Kidney epithelial cell (primary cell): ENCODE measurements at regions not wholly inside any gene's neighbourhood (a gene's known extent, or its start where the extent isn't known, plus 50 kb on each side); places are given as distances from the start of the nearest gene placed in this dataset.
A peak's percentile ranks its signal among the peaks of the same experiment; 100 is the strongest.
"Not testable (repeated sequence)": the region's sequence is repeated elsewhere in the genome, so short reads cannot be mapped to it uniquely, and the experiment has no call there.

Source experiments
- DNase-seq: peaks from one replicate; pipeline ENCODE4 v3.0.0-alpha.2; 2010; ENCODE audit warnings: low read depth
- H3K27me3 ChIP-seq: 2 replicates; pipeline ENCODE4 v1.6.0; 2011; ENCODE audit warnings: low read length; ENCODE audit not compliant: control insufficient read depth, insufficient read depth
- H3K36me3 ChIP-seq: 2 replicates; pipeline ENCODE4 v1.5.1; 2011; ENCODE audit warnings: low read length; ENCODE audit not compliant: control insufficient read depth, insufficient read depth
- H3K4me3 ChIP-seq: 2 replicates; pipeline ENCODE4 v1.5.1; 2011; ENCODE audit warnings: low read depth, mild to moderate bottlenecking, control low read depth, low read length
- CTCF ChIP-seq: IDR thresholded peaks from 2 replicates; pipeline ENCODE4 v1.5.1; 2011; ENCODE audit warnings: mild to moderate bottlenecking, moderate library complexity, low read length, control low read depth, inconsistent platforms; ENCODE audit not compliant: insufficient read depth, poor library complexity, severe bottlenecking

GRCh38 chr1:115534106-115534505 is 107.7 kb upstream of the VANGL1 start:
- Histone ChIP-seq H3K4me3 (no peak overlapping the region), H3K27me3 (no peaks in the 10 kb centered on the region), H3K36me3 (no peaks in the 10 kb centered on the region)
- TF ChIP-seq CTCF: no peak
- DNase-seq: peak; percentile 35

DNA sequence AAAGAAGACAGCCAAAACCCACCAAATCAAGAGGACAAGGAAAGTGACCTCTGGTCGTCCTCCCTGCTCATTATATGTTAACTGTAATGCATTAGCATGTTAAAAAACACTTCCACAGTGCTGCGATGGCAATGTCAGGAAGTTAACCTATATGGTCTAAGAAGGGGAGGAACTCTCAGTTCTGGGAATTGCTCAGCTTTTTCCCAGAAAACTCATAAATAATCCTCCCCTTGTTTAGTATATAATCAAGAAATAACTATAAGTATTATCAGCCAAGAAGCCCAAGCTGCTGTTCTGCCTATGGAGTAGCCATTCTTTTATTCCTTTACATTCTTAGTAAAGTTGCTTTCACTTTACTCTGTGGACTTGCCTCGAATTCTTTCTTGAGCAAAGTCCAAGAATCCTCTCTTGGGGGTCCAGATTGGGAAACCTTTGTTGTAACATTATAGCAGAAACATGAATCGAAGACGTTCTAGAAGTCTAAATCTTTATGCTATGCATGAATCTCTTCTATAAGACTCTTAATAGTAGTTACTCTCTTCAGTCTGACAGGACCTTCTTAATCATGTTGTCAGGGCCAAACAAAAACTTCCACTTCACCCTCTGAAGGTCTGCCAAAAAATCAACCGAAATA is 110.0 kb upstream of the VANGL1 start:
- TF ChIP-seq CTCF: no peak
- no peak for DNase-seq
- H3K4me3 ChIP-seq: no peak overlapping the region
- H3K36me3 ChIP-seq: no peaks in the 10 kb centered on the region
- no peaks in the 10 kb centered on the region for H3K27me3 ChIP-seq

GRCh38 chr1:115530407-115530806 is 111.4 kb upstream of the VANGL1 start:
- no peak for DNase-seq
- no peak for TF ChIP-seq CTCF

DNA sequence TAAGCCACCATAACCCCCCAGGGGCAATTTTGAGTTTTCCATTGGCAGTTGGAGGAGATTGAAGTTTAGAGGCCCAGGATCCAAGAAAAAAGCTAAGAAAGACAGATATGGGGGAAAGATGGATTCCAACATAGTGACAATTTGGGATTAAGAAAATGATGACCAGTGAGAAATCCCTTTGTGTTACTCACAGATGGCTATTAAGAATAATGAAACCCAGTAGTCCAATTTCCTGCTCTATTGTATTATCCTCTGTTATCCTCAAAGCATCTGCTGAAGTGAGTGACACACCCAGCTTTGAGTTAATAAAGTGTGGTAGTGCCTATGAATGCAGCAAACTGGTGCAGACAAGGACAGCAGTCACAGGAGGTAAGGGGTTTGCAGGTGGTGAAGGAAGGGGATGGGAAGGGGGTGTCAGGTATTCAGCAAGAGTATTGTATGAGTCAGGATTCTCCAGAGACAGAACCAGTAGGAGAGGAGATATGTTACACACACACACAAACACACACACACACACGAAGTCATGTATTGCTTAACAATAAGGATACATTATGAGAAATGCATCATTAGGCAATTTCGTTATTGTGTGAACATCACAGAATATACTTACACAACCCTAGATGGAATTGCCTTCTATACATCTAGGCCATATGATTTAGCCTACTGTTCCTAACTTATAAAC is 112.4 kb upstream of the VANGL1 start:
- no peak for DNase-seq

More at GRCh38 chr1:115530407-115530806, 111.4 kb upstream of the VANGL1 start:
- Histone ChIP-seq H3K4me3 (no peak overlapping the region), H3K36me3 (no peaks in the 10 kb centered on the region), H3K27me3 (no peaks in the 10 kb centered on the region)

GRCh38 chr1:115528336-115528735 is 113.4 kb upstream of the VANGL1 start:
- not testable (repeated sequence) for DNase-seq, H3K4me3 ChIP-seq, H3K36me3 ChIP-seq, H3K27me3 ChIP-seq

More for the DNA sequence above, 112.4 kb upstream of the VANGL1 start:
- TF ChIP-seq CTCF: no peak
- Histone ChIP-seq H3K36me3 (no peaks in the 10 kb centered on the region), H3K27me3 (no peaks in the 10 kb centered on the region), H3K4me3 (no peak overlapping the region)

- Histone ChIP-seq H3K36me3 (no peaks in the 10 kb centered on the region), H3K27me3 (no peaks in the 10 kb centered on the region), H3K4me3 (no peak overlapping the region)
- DNase-seq: no peak
- no peak for TF ChIP-seq CTCF
Observed at GRCh38 chr1:115527746-115528145, 114.0 kb upstream of the VANGL1 start.
